LNCaP clone FGC (cell line): ENCODE measurements at regions not wholly inside any gene's neighbourhood (a gene's known extent, or its start where the extent isn't known, plus 50 kb on each side); places are given as distances from the start of the nearest gene placed in this dataset.
"Not testable (repeated sequence)": the region's sequence is repeated elsewhere in the genome, so short reads cannot be mapped to it uniquely, and the experiment has no call there.

ENCODE experiments used
- DNase-seq: peaks from one replicate; pipeline ENCODE4 v3.0.0-alpha.2; 2011; ENCODE audit warnings: low read depth
- H3K4me3 ChIP-seq: 2 replicates; pipeline ENCODE4 v1.5.1; 2011; ENCODE audit warnings: mild to moderate bottlenecking, low read depth, low read length, control low read depth
- TF ChIP-seq, protein P1 (sequence below): IDR thresholded peaks from 2 replicates; pipeline ENCODE4 v1.5.1; 2012; ENCODE audit warnings: mild to moderate bottlenecking; ENCODE audit not compliant: control insufficient read depth, insufficient read depth; ENCODE audit errors: extremely low read depth

DNA sequence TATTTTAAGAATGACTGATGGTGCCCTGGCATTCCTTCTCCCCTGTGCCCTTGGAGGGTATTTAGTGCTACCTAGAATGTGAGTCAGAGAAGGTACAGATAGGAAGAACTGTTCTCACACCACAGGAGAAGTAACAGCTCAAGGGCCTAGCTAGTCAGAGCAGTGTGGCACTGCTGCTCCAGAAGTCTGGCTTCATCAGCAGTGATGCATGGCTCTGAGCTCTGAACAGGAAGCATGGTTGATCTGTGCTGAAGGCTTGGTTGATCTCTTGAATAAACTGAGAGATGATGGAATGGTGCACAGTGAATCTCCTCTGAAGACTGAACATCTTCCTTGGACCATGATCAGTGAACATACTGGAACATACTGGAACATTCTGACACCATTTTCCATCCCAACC lies 425.3 kb upstream of the SLC35B3 start:
- DNase-seq = no peak
- no peak overlapping the region for H3K4me3 ChIP-seq
- TF ChIP-seq, protein P1, sequence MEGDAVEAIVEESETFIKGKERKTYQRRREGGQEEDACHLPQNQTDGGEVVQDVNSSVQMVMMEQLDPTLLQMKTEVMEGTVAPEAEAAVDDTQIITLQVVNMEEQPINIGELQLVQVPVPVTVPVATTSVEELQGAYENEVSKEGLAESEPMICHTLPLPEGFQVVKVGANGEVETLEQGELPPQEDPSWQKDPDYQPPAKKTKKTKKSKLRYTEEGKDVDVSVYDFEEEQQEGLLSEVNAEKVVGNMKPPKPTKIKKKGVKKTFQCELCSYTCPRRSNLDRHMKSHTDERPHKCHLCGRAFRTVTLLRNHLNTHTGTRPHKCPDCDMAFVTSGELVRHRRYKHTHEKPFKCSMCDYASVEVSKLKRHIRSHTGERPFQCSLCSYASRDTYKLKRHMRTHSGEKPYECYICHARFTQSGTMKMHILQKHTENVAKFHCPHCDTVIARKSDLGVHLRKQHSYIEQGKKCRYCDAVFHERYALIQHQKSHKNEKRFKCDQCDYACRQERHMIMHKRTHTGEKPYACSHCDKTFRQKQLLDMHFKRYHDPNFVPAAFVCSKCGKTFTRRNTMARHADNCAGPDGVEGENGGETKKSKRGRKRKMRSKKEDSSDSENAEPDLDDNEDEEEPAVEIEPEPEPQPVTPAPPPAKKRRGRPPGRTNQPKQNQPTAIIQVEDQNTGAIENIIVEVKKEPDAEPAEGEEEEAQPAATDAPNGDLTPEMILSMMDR = no peak

DNA sequence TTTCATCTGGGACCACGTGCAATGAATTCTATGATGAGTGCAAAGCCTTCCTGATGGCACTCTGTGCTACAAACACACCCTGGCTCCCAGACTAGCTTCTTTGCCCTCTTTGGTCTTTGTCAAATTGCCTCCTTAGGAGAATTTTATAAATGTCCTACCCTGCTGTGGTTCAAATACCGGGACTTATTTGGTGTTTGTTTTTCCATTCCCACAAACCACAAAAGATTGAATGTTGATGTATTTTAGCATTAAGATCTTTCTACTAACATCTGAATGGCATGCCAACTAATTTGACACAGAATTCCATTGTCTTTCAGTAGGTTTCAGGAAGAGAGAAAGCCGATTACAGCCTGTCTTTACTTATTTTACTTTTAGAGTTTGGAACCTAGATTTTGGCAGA lies 424.2 kb upstream of the SLC35B3 start:
- TF ChIP-seq, protein P1 = no peak
- no peak overlapping the region for H3K4me3 ChIP-seq
- DNase-seq = no peak

DNA sequence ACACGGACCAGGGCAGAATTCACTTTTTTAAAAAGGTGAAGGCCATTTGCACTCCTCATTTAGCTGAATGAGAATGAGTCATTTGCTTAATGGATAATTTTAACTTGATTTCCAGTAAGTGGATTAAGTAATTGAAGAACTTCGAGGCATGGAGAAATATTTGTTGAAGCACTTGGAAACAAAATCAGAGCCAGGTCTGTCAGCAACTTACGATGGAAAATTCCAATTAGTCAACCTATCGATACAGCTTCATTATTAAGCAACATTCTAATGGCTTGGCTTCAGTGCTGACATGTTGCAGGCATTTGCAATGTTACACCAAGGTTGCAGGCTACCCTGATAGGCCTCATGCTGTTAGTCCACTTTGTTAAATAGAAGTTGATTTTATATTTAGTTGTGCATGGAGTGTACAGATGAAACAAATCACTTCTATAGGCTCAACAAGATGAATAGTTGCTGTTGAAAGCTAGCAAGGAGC lies 423.5 kb upstream of the SLC35B3 start:
- no peak overlapping the region for H3K4me3 ChIP-seq
- DNase-seq = no peak
- TF ChIP-seq, protein P1 = no peak

DNA sequence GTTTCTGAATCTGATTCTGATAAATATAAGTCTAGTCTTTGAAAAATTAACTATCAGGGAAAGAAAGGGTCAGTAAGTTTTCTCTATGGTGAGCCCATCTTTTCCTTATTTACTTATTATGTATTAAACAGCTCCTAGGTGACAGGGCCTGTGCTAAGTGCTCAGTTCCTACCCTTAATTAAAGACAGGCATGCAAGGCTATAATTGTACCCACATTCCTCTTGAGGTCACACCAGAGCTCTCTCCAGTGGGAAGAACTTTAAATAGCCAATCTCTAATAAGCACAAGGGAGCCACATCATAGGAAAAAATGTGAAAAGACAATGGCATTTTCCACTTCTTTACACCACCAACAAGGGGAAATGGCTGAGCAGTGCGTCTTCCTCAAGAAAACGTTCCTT lies 421.8 kb upstream of the SLC35B3 start:
- no peak overlapping the region for H3K4me3 ChIP-seq
- no peak for DNase-seq
- TF ChIP-seq, protein P1 = no peak

DNA sequence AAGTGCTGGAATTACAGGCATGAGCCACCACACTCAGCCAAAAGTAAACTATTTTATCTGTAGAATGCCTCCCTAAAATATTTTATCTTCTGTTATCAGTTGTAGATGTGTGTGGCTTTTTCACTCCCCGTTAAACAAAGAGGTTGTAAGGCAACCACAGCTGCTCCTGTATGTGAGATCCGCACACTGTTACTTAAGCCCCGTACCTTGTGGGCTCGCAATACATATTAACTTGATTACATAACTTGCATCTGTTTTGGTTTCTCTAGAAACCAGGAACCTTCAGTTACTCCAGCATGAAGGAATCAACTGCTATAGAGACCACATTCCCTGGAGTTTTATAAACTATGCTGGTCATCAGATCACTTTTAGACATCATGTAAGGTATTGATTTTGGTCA lies 420.1 kb upstream of the SLC35B3 start:
- TF ChIP-seq, protein P1 = no peak
- no peak overlapping the region for H3K4me3 ChIP-seq
- no peak for DNase-seq

DNA sequence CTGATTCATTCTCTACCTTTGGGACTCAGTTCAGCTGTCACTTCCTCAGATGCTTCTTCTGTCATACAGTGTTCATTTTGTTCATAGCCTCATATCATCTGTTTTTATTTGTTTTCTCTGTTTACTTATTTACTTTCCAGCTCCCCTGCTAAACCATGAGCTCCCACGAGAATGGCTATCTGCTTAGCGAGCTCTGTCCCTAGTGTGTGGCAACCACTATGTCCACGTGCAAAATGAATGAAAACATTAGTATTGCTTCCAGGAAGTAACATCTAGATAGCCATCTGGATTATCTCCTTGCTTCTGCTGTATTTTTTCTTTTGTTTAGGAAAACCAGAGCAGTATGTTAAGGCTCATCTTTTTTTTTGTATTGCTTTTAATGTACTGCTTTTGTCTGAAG lies 417.0 kb upstream of the SLC35B3 start:
- TF ChIP-seq, protein P1 = no peak
- DNase-seq = no peak
- no peak overlapping the region for H3K4me3 ChIP-seq

DNA sequence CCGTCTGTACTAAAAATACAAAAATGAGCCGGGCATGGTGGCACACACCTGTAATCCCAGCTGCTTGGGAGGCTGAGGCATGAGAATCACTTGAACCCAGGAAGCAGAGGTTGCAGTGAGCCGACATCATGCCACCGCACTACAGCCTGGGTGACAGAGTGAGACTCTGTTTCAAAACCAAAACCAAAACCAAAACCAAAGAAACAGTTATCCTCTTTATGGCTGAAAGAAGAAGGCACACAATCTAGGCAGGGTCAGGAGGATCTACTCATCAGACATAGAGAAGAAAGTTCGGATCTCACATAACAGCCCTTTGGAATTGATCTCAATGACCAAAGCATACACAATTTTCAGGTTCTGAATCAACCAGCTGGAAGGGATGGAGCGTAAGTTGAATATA lies 411.3 kb upstream of the SLC35B3 start:
- H3K4me3 ChIP-seq, DNase-seq: not testable (repeated sequence)
